HFFc6 (cell line): ENCODE measurements at regions not wholly inside any gene's neighbourhood (a gene's known extent, or its start where the extent isn't known, plus 50 kb on each side); places are given as distances from the start of the nearest gene placed in this dataset.

Experiments
- DNase-seq: peaks from one replicate; pipeline ENCODE4 v3.0.0-alpha.2; 2018
- H3K27ac Mint-ChIP-seq: 2 replicates; pipeline ENCODE4 v1.8.0; 2020; ENCODE audit warnings: mild to moderate bottlenecking, mixed read lengths
- H3K27me3 Mint-ChIP-seq: 2 replicates; pipeline ENCODE4 v1.8.0; 2021; ENCODE audit warnings: mild to moderate bottlenecking, moderate library complexity, mixed read lengths; ENCODE audit not compliant: insufficient read depth
- H3K36me3 Mint-ChIP-seq: 2 replicates; pipeline ENCODE4 v1.8.0; 2021; ENCODE audit warnings: low read depth, mixed read lengths
- H3K4me1 Mint-ChIP-seq: 2 replicates; pipeline ENCODE4 v1.8.0; 2020; ENCODE audit warnings: low read depth, mixed read lengths
- H3K4me3 Mint-ChIP-seq: 2 replicates; pipeline ENCODE4 v1.8.0; 2020; ENCODE audit warnings: mild to moderate bottlenecking, moderate library complexity, mixed read lengths
- H3K9me3 Mint-ChIP-seq: 2 replicates; pipeline ENCODE4 v1.8.0; 2020; ENCODE audit warnings: mild to moderate bottlenecking, mixed read lengths
- TF ChIP-seq, protein P1 (sequence below): fragments of 200-600 bp; sonication (generic); IDR thresholded peaks from 2 replicates; pipeline ENCODE4 v1.5.0; 2021; ENCODE audit warnings: antibody characterized with exemption, mild to moderate bottlenecking

DNA sequence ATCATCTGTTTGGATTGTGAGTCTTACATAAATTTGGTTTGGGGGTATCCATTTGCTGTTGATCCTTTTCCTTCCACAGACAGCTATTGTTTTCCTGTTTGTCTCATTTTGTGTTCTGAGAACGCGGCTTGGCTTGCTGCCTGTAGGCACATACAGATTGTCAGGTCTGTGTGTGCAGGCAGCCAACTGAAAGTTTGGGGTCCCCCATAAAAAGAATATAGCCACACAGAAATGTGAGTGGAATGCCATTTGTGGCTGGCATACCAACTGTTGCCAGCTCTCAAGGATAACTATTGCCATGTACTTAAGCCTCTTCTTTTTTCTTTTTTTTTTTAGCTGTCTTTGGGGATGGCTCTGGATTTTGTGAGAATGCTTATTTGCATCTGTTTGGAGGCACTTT, 1308.0 kb downstream of the ROBO1 start:
- Mint-ChIP-seq H3K9me3 (peaks cover 25% of the 10 kb centered on the region), H3K4me1 (no peaks in the 10 kb centered on the region), H3K27ac (no peak overlapping the region), H3K4me3 (no peak overlapping the region), H3K27me3 (no peaks in the 10 kb centered on the region; the same call in none of the 2 replicates), H3K36me3 (no peaks in the 10 kb centered on the region)
- TF ChIP-seq, protein P1, sequence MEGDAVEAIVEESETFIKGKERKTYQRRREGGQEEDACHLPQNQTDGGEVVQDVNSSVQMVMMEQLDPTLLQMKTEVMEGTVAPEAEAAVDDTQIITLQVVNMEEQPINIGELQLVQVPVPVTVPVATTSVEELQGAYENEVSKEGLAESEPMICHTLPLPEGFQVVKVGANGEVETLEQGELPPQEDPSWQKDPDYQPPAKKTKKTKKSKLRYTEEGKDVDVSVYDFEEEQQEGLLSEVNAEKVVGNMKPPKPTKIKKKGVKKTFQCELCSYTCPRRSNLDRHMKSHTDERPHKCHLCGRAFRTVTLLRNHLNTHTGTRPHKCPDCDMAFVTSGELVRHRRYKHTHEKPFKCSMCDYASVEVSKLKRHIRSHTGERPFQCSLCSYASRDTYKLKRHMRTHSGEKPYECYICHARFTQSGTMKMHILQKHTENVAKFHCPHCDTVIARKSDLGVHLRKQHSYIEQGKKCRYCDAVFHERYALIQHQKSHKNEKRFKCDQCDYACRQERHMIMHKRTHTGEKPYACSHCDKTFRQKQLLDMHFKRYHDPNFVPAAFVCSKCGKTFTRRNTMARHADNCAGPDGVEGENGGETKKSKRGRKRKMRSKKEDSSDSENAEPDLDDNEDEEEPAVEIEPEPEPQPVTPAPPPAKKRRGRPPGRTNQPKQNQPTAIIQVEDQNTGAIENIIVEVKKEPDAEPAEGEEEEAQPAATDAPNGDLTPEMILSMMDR: no peak
- DNase-seq: no peak

DNA sequence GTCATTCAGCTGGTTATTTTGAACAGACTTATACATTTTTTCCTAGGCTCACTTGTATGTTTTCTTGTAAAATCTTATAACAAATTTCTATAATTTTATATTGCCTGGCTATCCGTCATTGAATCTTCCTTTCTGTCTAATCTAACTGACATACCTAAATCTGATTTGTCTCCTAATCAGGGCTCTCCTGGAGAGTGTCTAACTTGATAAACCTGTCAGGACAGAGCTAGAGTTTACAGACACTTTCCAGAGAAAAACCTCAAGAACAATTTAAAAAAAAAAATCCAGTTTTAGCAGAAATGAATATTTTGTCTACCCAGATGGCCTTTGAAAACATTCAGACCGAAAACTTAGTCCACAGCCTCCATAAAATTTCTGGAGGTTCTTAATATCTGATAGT, 1305.8 kb downstream of the ROBO1 start:
- no peaks in the 10 kb centered on the region; the same call in none of the 2 replicates for H3K27me3 Mint-ChIP-seq
- no peaks in the 10 kb centered on the region for H3K4me1 Mint-ChIP-seq
- no peak for DNase-seq
- H3K36me3 Mint-ChIP-seq: no peaks in the 10 kb centered on the region
- H3K9me3 Mint-ChIP-seq: peaks cover 34% of the 10 kb centered on the region
- no peak overlapping the region for H3K4me3 Mint-ChIP-seq
- TF ChIP-seq, protein P1: no peak
- no peak overlapping the region for H3K27ac Mint-ChIP-seq

DNA sequence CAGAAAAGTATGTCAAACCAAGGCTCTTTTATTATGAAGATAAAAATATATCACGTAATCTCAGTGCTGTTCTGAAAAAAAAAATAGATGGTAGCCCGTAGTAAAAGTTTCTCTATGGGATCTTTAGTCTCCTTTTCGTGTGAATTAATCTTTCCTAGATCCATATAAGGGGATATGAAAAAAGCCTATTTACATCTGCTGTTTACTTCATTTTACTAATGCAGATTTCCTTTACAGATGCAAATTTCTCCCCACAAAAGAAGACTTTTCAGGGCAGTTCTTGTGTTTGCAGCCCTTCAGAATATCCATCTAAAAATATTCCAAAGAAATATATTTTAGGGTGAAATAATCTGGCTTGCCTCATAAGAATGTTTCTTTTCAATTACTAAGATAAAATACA, 1291.7 kb downstream of the ROBO1 start:
- H3K27ac Mint-ChIP-seq: no peak overlapping the region
- peaks cover 17% of the 10 kb centered on the region for H3K9me3 Mint-ChIP-seq
- H3K36me3 Mint-ChIP-seq: no peaks in the 10 kb centered on the region
- H3K27me3 Mint-ChIP-seq: no peaks in the 10 kb centered on the region
- no peaks in the 10 kb centered on the region for H3K4me1 Mint-ChIP-seq
- TF ChIP-seq, protein P1: no peak
- H3K4me3 Mint-ChIP-seq: no peak overlapping the region
- no peak for DNase-seq

DNA sequence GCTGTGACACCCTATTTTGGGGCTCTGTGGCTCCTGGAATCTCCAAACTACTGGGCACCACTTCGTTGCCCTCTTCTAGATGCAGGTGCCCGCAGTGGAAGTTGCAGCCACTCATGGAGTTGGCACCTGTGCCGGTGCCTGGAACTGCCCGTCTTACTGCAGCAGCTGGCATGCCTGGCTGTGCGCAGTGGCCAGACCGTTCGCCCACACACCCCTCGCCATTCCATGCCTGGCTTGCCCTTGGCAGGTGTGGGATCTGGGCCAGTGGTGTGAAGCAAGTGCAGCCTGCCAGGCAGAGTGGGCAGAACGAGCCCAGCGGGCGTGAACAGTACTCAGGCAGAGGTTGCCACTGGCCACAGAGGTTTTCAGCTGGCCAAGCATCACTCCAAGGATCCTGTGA, 1286.7 kb downstream of the ROBO1 start:
- TF ChIP-seq, protein P1: no peak
- DNase-seq: no peak
- H3K4me1 Mint-ChIP-seq: no peaks in the 10 kb centered on the region
- H3K27ac Mint-ChIP-seq: no peak overlapping the region
- no peaks in the 10 kb centered on the region for H3K27me3 Mint-ChIP-seq
- 0 out of 2 replicates have a peak, but pooled peaks cover under 1% of the 10 kb centered on the region for H3K9me3 Mint-ChIP-seq
- H3K36me3 Mint-ChIP-seq: no peaks in the 10 kb centered on the region
- no peak overlapping the region for H3K4me3 Mint-ChIP-seq

DNA sequence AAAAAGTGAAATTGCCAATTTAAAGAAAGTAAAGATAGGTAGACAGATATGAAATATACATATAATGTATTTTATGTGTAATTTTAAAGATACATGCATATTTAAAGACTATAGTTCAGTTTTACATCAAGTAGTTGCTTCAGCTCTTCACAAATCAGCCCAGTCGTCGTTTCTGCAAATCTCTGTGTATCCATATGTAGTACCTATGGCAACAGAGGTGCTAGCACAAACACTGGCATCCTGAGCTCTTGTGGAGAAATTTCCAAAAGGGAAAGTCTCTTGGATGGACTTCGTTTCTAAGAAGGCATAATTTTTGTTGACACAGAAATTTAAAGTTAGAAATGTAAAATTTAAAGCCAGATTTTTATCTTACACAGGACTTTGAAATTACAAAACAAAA, 1284.7 kb downstream of the ROBO1 start:
- H3K9me3 Mint-ChIP-seq: peaks cover 5% of the 10 kb centered on the region; the same call in 1 of the 2 replicates
- no peak overlapping the region for H3K4me3 Mint-ChIP-seq
- H3K27ac Mint-ChIP-seq: no peak overlapping the region
- H3K27me3 Mint-ChIP-seq: no peaks in the 10 kb centered on the region
- no peaks in the 10 kb centered on the region for H3K4me1 Mint-ChIP-seq
- DNase-seq: no peak
- TF ChIP-seq, protein P1: no peak
- H3K36me3 Mint-ChIP-seq: no peaks in the 10 kb centered on the region

DNA sequence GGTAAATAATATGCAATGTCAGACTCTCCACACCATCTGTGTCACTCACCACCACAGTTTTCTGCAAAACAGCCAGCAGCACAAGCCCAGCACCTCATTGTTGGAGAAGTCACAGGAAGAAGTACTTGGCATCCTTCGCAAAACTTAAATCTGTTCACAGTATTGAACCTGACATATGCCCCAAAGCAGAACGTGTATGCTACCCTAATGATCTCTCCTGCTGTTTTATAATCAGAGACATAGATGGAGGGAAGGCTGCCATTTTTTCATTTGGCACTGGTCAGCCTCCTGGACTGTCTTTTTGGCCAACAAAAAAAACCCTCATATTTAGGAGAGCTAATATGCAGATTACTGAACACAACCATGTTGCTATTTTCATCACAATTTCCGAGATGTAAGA, 1272.9 kb downstream of the ROBO1 start:
- Mint-ChIP-seq H3K27me3 (peaks cover 1% of the 10 kb centered on the region; the same call in 1 of the 2 replicates), H3K36me3 (no peaks in the 10 kb centered on the region), H3K9me3 (no peaks in the 10 kb centered on the region), H3K4me1 (no peaks in the 10 kb centered on the region), H3K27ac (no peak overlapping the region), H3K4me3 (no peak overlapping the region)
- no peak for DNase-seq
- TF ChIP-seq, protein P1: no peak
